ENCODE measurements at regions not wholly inside any gene's neighbourhood (a gene's known extent, or its start where the extent isn't known, plus 50 kb on each side); places are given as distances from the start of the nearest gene placed in this dataset.

DNA sequence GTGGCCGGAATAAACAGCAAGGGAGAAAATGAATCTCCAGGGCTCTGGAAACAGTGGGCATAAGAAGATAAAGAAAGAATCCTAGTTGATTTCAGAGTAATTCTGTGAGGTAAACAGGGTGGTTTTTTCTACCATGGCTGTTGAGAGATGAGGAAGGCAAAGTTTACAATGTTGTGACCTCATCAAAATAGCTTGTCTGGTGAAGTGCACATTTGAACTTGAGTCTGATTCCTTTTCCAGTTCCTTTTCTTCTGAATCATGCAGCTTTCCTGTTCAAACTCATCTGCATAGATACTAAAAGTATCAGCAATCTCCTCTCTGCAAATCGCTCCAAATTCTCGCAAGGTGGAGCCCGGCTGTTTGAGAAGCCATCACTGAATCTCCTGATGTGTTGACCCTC is 161.7 kb downstream of the PLPP3 start:
- DNase-seq, result no peak

- DNase-seq, result no peak
These were observed 162.9 kb downstream of the PLPP3 start for GRCh38 chr1:56416495-56416894.

GRCh38 chr1:56415720-56416119 is 163.6 kb downstream of the PLPP3 start:
- DNase-seq, result no peak

DNA sequence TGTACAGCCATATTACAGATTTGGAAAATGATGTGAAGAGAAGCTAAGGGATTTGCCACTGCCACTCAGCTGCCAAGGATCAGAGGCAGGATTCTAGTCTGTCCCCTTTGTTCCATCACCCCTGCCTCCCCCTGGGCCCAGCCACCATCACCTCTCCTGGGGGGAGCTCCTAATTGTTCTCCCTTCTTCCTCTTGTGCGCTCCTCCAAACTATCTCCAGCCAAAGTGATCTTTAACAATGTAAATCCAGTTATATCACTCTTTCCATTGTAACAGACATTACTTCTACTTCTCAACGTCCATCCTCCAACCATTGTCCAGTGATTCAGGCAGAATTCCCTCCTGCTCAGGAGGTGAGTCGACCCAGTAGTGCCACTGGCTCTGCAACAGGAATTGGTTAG is 164.1 kb downstream of the PLPP3 start:
- DNase-seq, result no peak

DNA sequence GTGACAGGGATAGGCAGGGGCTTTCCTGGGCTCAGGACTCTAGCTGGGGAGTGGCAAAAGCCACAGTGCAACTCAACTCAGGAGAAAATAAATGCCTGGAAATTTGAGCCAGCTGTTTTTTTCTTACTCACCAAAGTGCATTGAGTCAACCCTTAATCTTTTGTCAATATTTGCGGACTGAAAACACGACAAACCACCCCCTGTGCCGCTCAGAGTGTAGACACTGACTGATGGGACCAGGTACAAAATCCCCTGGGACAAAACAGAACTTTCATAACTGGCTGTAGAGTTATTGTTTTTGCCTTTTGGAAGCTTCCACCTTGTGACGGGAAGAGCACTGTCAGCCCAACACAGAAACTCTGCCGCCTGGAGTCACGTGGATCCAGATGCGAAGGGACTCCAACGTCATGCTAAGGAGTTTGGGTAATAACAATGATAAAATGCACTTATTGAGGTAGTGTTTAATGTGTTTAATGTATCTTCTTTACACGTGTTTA is 164.6 kb downstream of the PLPP3 start:
- DNase-seq, result no peak

DNA sequence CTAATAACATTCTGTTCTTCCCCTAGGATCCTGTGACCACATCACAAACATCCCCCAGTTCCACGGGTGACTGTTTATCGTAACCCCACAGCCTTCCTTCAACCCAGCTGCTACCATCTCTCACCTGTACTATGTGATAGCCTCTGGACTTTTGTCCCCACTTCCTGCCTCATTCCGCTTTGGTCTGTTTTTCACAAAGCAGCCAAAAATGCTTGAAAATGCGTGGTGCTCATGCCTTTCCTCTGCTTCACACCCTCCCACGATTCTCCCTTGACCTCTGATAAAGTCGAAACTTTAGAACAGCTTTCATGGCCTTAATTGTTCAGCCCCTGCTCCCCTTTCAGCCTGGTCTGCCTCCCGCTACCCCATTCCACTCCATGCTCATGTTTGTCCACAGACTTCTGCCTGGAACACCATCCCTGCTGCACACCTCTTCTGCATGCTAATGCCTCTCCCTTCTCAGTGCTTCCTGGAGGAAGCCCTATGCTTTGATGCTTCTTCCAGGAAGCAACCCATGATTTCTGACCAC is 165.6 kb downstream of the PLPP3 start:
- no peak for DNase-seq

DNA sequence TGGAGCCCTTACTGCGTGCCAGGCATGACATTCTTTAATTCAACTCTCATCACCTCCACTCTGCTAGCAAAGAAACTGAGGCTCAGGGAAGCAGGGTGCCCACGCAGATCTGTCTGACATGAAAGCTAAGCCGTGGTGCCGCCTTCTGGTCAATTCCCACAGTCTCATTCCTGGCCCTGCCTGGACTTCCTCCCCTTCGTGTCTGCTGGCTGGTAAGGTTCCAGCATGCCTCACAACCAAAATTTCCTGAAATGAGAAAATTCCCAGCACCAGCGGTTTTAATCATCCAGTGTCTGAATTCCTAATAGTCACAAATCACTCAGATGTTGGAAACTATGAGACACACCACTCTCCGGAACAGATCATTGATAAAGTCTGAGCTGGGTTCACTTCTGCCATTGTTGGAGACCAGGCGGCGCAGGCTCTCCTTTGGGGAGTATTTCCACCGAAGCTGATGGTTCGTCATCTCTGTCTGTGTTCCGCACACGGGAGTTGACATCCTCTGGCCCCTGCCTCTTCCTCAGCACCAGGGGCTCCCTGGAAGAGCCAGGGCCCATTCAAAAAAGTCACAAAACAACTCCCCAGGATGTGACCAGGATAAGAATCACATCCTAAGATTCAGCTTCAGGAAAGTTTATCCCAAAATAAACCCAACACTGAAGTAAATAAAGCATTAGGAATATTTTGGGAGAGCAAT is 167.7 kb downstream of the PLPP3 start:
- DNase-seq, result no peak

DNA sequence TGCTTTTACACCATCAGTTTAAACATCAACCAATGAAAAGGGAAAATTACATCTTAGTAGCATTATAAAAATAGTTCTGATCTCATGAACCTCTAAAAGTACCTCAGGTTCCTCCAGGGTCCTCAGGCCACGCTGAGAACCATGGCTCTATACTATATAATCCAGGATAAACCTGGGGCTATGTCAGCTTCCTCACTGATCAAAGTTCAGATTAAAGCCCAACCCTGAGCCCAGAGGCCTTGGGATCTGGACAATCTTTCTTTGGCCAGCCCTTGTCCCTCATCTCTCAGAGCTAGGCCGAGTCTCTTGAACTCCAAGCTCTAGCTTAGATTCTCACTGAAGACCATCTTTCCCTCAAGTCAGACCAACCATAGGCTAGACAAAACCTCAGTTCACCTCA is 168.3 kb downstream of the PLPP3 start:
- no peak for DNase-seq

DNA sequence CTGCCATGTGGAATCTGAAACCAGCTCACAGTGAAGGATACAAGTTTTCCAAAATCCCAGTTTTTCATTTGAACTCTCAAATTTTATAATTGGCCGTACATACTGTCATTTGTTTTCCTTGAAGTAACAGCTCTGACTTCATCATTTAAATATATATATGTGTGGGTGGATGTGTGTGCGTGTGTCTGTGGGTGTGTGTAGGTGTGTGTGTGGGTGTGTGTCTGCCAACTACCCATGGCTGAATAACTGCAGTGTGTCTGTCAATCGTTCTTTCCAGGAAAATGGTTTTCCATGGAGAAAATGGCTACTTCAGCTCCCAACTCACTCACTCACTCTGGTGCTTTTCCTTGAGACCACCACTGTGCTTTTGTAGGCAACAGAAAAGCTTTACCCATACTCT is 169.0 kb downstream of the PLPP3 start:
- DNase-seq, result no peak

GRCh38 chr1:56409112-56409691 is 170.2 kb downstream of the PLPP3 start:
- peak in 1 of 2 experiments; percentile 0 for DNase-seq

DNA sequence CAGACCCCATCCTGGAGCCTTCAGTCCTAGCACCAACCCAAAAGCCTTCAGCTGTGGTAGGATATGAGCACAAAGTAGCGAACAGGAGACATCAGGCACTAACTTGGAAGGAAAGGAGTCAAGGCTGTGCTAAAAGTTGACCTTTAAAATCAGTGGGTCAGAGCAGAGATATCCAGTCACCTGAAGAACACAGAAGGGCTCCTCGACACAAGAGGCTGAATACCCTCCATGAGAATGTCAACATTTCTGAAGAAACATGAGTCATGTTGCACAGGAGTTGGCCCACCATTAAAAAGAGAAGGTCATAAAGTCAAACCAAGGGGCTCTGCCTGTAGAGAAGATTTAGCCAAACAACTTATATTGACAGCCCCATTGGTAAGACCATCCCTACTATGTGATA is 172.5 kb downstream of the PLPP3 start:
- no peak for DNase-seq

GRCh38 chr1:56404561-56405030 is 174.8 kb downstream of the PLPP3 start:
- no peak for DNase-seq

- no peak for DNase-seq
These were observed 175.3 kb downstream of the PLPP3 start for GRCh38 chr1:56404066-56404465.

DNA sequence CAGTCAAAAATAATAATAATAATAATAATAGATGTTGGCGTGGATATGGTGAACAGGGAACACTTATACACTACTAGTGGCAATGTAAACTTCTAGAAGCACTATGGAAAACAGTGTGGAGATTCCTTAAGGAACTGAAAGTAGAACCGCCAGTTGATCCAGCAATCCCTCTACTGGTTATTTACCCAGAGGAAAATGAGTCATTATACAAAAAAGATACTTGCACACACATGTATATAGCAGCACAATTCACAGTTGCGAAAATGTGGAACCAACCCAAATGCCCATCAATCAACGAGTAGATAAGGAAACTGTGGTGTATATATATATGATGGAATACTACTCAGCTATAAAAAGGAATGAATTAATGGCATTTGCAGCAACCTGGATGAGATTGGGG is 176.0 kb downstream of the PLPP3 start:
- DNase-seq, result no peak

GRCh38 chr1:56401191-56401590 is 178.2 kb downstream of the PLPP3 start:
- DNase-seq, result no peak

GRCh38 chr1:56400526-56400925 is 178.8 kb downstream of the PLPP3 start:
- no peak for DNase-seq

DNA sequence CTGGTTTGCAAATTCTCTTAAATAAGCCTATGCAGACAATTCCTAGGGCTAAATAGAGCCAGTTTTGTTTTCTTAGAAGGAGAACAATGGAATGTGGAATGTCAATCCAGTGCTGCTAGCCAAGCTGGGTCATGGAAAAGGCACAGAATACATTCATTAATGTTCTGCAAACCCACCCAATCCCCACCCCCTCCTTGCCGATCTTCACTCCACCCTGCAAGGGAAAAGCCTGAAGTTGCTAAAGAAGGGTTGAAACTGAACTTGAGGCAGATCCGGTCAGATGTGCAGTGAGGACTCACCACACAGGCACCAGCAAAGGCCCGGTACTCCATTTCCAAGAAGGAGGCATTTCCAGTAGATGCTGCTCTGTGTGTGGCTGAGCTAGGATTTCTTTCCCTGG is 179.6 kb downstream of the PLPP3 start:
- DNase-seq, result no peak

GRCh38 chr1:56399326-56399725 is 180.0 kb downstream of the PLPP3 start:
- DNase-seq, result no peak

DNA sequence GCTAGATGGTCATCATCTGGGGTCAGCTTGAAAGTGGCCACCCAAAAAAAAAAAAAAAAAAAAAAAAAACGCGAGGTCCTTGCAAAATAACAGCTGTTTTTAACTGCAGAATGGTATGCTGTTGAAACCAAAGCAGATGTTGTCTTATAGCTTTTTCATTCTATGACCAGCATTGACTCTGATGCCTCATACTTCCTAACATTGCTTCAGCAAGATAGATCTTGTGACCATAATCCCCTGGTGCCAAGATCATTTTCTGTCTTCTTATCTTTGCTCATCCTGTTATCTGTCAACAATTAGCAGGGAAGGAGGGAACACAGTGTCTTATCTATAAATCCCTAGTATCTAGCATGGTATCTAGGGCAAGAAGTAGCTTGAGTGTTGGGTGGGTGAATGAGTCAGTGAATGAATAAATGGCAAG is 181.5 kb downstream of the PLPP3 start:
- DNase-seq, result no peak

- no peak for DNase-seq
These were observed 182.0 kb downstream of the PLPP3 start for GRCh38 chr1:56397409-56397808.

DNA sequence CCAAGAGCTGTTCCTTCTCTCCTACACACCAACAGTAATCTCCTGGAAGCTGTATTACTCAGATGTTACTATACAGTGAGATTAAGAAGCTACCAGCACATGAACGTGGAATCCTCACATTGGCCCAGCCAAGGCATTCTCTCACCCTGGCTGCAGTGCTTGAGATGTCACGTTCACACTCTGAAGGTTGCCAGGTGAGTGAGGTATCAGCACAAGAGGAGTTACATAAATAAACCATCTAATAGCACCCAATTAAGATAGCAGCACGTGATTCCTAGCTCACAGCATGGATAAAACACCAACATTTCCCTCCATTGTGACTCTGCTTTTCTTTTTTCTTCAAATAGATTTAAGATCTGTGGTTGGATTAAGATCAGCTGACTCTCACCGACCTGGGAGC is 182.8 kb downstream of the PLPP3 start:
- DNase-seq, result no peak

DNA sequence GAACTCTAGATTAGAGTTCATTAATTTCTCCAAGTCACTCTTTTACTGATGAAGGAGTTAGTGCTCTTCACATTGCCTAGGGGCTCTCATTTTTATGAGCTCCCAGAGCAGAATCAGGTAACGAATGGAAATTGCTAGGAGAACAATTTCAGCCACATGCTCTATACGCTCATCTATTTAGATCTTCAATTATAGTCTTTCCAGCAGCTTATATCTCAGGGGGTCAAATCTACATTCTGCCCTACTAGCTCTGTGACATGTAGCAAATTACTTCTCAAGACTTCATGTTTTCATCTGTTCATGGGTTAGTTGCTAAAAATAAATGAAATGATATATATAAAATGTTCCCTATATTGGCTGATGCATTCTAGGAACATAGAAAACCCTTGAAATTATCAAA is 183.6 kb downstream of the PLPP3 start:
- no peak for DNase-seq

- no peak for DNase-seq
These were observed 185.1 kb downstream of the PLPP3 start for GRCh38 chr1:56394298-56394697.

DNA sequence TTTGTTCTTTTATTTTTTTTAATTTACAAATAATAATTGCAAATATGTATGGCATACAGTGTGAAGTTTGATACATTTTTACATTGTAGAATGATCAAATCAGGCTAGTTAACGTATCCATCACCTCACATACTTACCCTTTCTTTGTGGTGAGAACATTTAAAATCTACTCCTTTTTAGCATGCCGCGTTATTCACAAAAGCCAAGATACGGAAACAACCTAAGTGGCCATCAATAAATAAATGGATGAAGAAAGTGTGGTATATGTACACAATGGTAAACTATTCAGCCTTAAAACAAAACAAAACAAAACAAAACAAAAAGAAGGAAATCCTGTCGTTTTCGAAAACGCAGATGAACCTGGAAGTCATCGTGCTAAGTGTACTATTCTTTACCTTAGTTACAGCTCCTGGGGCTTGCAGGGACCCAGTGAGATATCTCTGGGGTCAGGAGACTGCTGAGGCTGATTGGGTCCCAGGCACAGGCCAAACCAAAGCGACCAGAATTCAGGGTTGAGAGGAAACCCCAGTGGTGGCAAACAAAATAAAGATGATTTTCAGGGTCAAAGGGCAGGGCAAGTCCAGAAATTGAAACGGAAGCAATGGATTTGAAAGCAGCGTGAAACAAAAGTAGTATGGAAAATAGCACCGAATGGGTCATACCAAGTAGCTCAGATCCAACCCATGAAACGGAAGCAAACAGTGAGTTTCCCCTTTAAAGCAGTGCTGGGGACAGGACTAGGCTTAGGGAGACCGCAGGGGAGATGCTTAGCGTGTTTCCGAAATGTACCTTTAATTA is 188.2 kb downstream of the PLPP3 start:
- DNase-seq, result no peak
